H9 (cell line): ENCODE measurements at regions not wholly inside any gene's neighbourhood (a gene's known extent, or its start where the extent isn't known, plus 50 kb on each side); places are given as distances from the start of the nearest gene placed in this dataset.

ENCODE experiments used
- DNase-seq: peaks from one replicate; pipeline ENCODE4 v3.0.0-alpha.2; 2017
- H2AFZ ChIP-seq: one replicate; pipeline ENCODE4 v1.6.1; 2013; ENCODE audit warnings: mild to moderate bottlenecking, low read length, control low read depth, moderate library complexity
- H2AK5ac ChIP-seq: 2 replicates; pipeline ENCODE4 v1.6.1; 2013; ENCODE audit warnings: low read length, control low read depth, mixed read lengths; ENCODE audit not compliant: insufficient read length
- H2BK120ac ChIP-seq: one replicate; pipeline ENCODE4 v1.6.1; 2013; ENCODE audit warnings: low read depth, mild to moderate bottlenecking, low read length, control low read depth, inconsistent platforms; ENCODE audit not compliant: poor library complexity, severe bottlenecking
- H2BK12ac ChIP-seq: 2 replicates; pipeline ENCODE4 v1.6.1; 2013; ENCODE audit warnings: low read length, control low read depth, mixed read lengths, low read depth; ENCODE audit not compliant: insufficient read length
- H2BK15ac ChIP-seq: 2 replicates; pipeline ENCODE4 v1.6.1; 2013; ENCODE audit warnings: low read depth, low read length, control low read depth
- H2BK20ac ChIP-seq: one replicate; pipeline ENCODE4 v1.6.1; 2013; ENCODE audit warnings: low read depth, mild to moderate bottlenecking, low read length, control low read depth, inconsistent platforms; ENCODE audit not compliant: poor library complexity, severe bottlenecking
- H2BK5ac ChIP-seq: 2 replicates; pipeline ENCODE4 v1.6.1; 2013; ENCODE audit warnings: low read length, control low read depth, mixed read lengths; ENCODE audit not compliant: insufficient read length
- H3K14ac ChIP-seq: 2 replicates; pipeline ENCODE4 v1.6.1; 2013; ENCODE audit warnings: low read length, control low read depth; ENCODE audit not compliant: insufficient read depth
- H3K18ac ChIP-seq: 2 replicates; pipeline ENCODE4 v1.6.1; 2013; ENCODE audit warnings: low read depth, mild to moderate bottlenecking, mixed read lengths, low read length, control low read depth; ENCODE audit not compliant: insufficient read length
- H3K23ac ChIP-seq: 2 replicates; pipeline ENCODE4 v1.6.1; 2013; ENCODE audit warnings: low read length, control low read depth, mixed read lengths, low read depth; ENCODE audit not compliant: insufficient read length
- H3K23me2 ChIP-seq: 2 replicates; pipeline ENCODE4 v1.6.1; 2013; ENCODE audit warnings: low read depth, mild to moderate bottlenecking, mixed read lengths, low read length, control low read depth; ENCODE audit not compliant: insufficient read length, poor library complexity, severe bottlenecking
- H3K27ac ChIP-seq: 2 replicates; pipeline ENCODE4 v1.5.1; 2013; ENCODE audit warnings: low read length, control low read depth, mixed read lengths, low read depth; ENCODE audit not compliant: insufficient read length
- H3K27me3 ChIP-seq: 2 replicates; pipeline ENCODE4 v1.6.1; 2013; ENCODE audit warnings: low read length, control low read depth, inconsistent platforms; ENCODE audit not compliant: insufficient read depth
- H3K4ac ChIP-seq: 2 replicates; pipeline ENCODE4 v1.6.1; 2013; ENCODE audit warnings: low read depth, mild to moderate bottlenecking, control low read depth, inconsistent platforms, low read length, moderate library complexity
- H3K4me1 ChIP-seq: 2 replicates; pipeline ENCODE4 v1.6.1; 2013; ENCODE audit warnings: low read length, control low read depth, inconsistent platforms; ENCODE audit not compliant: insufficient read depth
- H3K4me2 ChIP-seq: 2 replicates; pipeline ENCODE4 v1.6.1; 2013; ENCODE audit warnings: low read length, control low read depth, mixed read lengths; ENCODE audit not compliant: insufficient read length, insufficient read depth
- H3K56ac ChIP-seq: 2 replicates; pipeline ENCODE4 v1.6.1; 2013; ENCODE audit warnings: low read depth, mild to moderate bottlenecking, mixed read lengths, low read length, control low read depth; ENCODE audit not compliant: insufficient read length
- H3K79me1 ChIP-seq: 2 replicates; pipeline ENCODE4 v1.6.1; 2013; ENCODE audit warnings: low read depth, mild to moderate bottlenecking, moderate library complexity, low read length, control low read depth, inconsistent platforms; ENCODE audit not compliant: insufficient read depth, poor library complexity, severe bottlenecking
- H3K79me2 ChIP-seq: 2 replicates; pipeline ENCODE4 v1.6.1; 2013; ENCODE audit warnings: low read length, control low read depth, inconsistent platforms; ENCODE audit not compliant: insufficient read depth
- H3K9ac ChIP-seq: 2 replicates; pipeline ENCODE4 v1.6.1; 2013; ENCODE audit warnings: low read length, control low read depth, mixed read lengths; ENCODE audit not compliant: insufficient read length; ENCODE audit errors: extremely low read depth
- H3K9me3 ChIP-seq: one replicate; pipeline ENCODE4 v1.6.1; 2013; ENCODE audit warnings: low read depth, low read length, inconsistent platforms; ENCODE audit not compliant: control insufficient read depth
- H3T11ph ChIP-seq: one replicate; pipeline ENCODE4 v1.6.1; 2013; ENCODE audit warnings: mild to moderate bottlenecking, low read length, control low read depth, inconsistent platforms
- H4K20me1 ChIP-seq: one replicate; pipeline ENCODE4 v1.6.1; 2013; ENCODE audit not compliant: control insufficient read depth, insufficient read length, insufficient read depth
- H4K5ac ChIP-seq: 2 replicates; pipeline ENCODE4 v1.6.1; 2013; ENCODE audit warnings: low read depth, mild to moderate bottlenecking, mixed read lengths, low read length, control low read depth; ENCODE audit not compliant: insufficient read length
- H4K8ac ChIP-seq: replicated peaks from 2 replicates; pipeline ENCODE4 v1.6.1; 2013; ENCODE audit warnings: low read length, control low read depth, mixed read lengths, low read depth; ENCODE audit not compliant: insufficient read length
- H4K91ac ChIP-seq: 2 replicates; pipeline ENCODE4 v1.6.1; 2013; ENCODE audit warnings: low read depth, mild to moderate bottlenecking, moderate library complexity, mixed read lengths, low read length, control low read depth; ENCODE audit not compliant: insufficient read length
- H3K27ac Mint-ChIP-seq, 3 experiments: 2 replicates in 2 of 3; 3 replicates in 1 of 3; pipeline ENCODE4 v1.8.0; 2020 to 2021; ENCODE audit warnings: mixed read lengths in 3 of 3, mild to moderate bottlenecking in 1 of 3, moderate library complexity in 1 of 3
- H3K27me3 Mint-ChIP-seq: 2 replicates; pipeline ENCODE4 v1.8.0; 2021; ENCODE audit warnings: low read depth, mild to moderate bottlenecking, moderate library complexity, mixed read lengths
- H3K36me3 Mint-ChIP-seq, 3 experiments: 2 replicates in 2 of 3; 3 replicates in 1 of 3; pipeline ENCODE4 v1.8.0; 2020 to 2021; ENCODE audit warnings: low read depth in 3 of 3, mixed read lengths in 3 of 3; ENCODE audit not compliant: insufficient read depth in 1 of 3
- H3K4me1 Mint-ChIP-seq, 2 experiments: 2 replicates each; pipeline ENCODE4 v1.8.0; 2020; ENCODE audit warnings: mixed read lengths in 2 of 2
- H3K4me3 Mint-ChIP-seq, 2 experiments: 2 replicates in 1 of 2; 3 replicates in 1 of 2; pipeline ENCODE4 v1.8.0; 2020 to 2021; ENCODE audit warnings: mild to moderate bottlenecking in 2 of 2, mixed read lengths in 2 of 2, moderate library complexity in 1 of 2
- H3K9me3 Mint-ChIP-seq, 2 experiments: 2 replicates in 1 of 2; 3 replicates in 1 of 2; pipeline ENCODE4 v1.8.0; 2020; ENCODE audit warnings: mild to moderate bottlenecking in 2 of 2, mixed read lengths in 2 of 2, moderate library complexity in 1 of 2
- CTCF ChIP-seq: fragments of 200-600 bp; sonication (generic); conservative IDR thresholded peaks from 3 replicates; pipeline ENCODE4 v1.8.0; 2021; ENCODE audit warnings: antibody characterized with exemption, mild to moderate bottlenecking
- WGBS: extraction: QIAGEN DNeasy Blood & Tissue Kit; methylation state at CpG from one replicate; pipeline ENCODE4 v1.1.7; 2013; ENCODE audit warnings: missing lambda C conversion rate, low lambda C conversion rate, mixed read lengths; ENCODE audit not compliant: insufficient read length; ENCODE audit errors: extremely low coverage; 5-methylcytosine and 5-hydroxymethylcytosine counted together

DNA sequence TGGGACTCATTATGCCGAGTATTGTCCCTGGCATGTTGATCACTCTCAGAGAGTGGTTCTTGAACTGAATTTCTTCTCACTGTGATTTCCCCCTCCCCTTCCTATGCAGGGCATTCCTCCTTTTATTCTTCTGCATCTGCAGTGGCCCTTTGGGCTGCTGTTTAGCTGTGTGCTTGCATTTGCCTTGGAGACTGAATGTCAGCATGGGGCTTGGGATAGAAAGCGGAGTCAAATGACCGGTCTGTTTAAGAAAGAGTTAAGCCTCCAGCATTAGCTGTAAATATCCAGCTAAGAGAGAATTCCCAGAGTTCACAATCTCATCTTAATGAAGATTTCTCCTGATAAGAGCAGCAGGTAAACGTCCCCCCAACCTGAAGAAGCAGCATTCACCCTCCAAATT, 65.6 kb upstream of the RMST start:
- WGBS = no CpG with 5 or more reads among the region's 4 CpGs
- no peaks in the 10 kb centered on the region for H3K9me3 ChIP-seq
- no peak overlapping the region for H2BK12ac ChIP-seq
- H3K4me3 Mint-ChIP-seq = peak overlapping the region in 1 of 2 experiments; percentile 41; a peak in 1 of 5 replicates
- H3K36me3 Mint-ChIP-seq = peaks cover 0 to 13% (median 7%) of the 10 kb centered on the region in 3 experiments; a peak in 5 of 7 replicates
- H2BK5ac ChIP-seq = no peak overlapping the region
- H3K4ac ChIP-seq = no peak overlapping the region
- no peak overlapping the region for H2AFZ ChIP-seq
- H3K9ac ChIP-seq = no peak overlapping the region
- H3K4me2 ChIP-seq = no peak overlapping the region
- H4K8ac ChIP-seq = no peak overlapping the region
- H3K4me1 Mint-ChIP-seq = peaks cover 28 to 35% of the 10 kb centered on the region in 2 experiments
- H2BK20ac ChIP-seq = no peak overlapping the region
- H3K56ac ChIP-seq = no peak overlapping the region
- H2AK5ac ChIP-seq = no peak overlapping the region
- no peak overlapping the region for H3K14ac ChIP-seq
- H3K23me2 ChIP-seq = no peaks in the 10 kb centered on the region
- H3K4me1 ChIP-seq = no peaks in the 10 kb centered on the region; the same call in 1 of the 2 replicates
- H3T11ph ChIP-seq = no peak overlapping the region
- peaks cover 11 to 20% of the 10 kb centered on the region in 2 experiments for H3K9me3 Mint-ChIP-seq
- H4K20me1 ChIP-seq = no peaks in the 10 kb centered on the region
- H3K27me3 Mint-ChIP-seq = no peaks in the 10 kb centered on the region
- H3K18ac ChIP-seq = no peak overlapping the region
- no peak overlapping the region for H2BK120ac ChIP-seq
- H4K91ac ChIP-seq = no peak overlapping the region
- DNase-seq = peak; percentile 86
- TF ChIP-seq CTCF = no peak
- H3K27ac Mint-ChIP-seq = peak overlapping the region; percentile 96 to 99 (median 99)
- no peaks in the 10 kb centered on the region for H3K79me1 ChIP-seq
- no peaks in the 10 kb centered on the region for H3K79me2 ChIP-seq
- no peak overlapping the region for H4K5ac ChIP-seq
- H3K27ac ChIP-seq = peak overlapping the region; percentile 35
- H2BK15ac ChIP-seq = no peak overlapping the region
- H3K23ac ChIP-seq = no peak overlapping the region
- H3K27me3 ChIP-seq = no peaks in the 10 kb centered on the region
